ENCODE measurements at regions not wholly inside any gene's neighbourhood (a gene's known extent, or its start where the extent isn't known, plus 50 kb on each side); places are given as distances from the start of the nearest gene placed in this dataset.
A peak's percentile ranks its signal among the peaks of the same experiment; 100 is the strongest.
"Not testable (repeated sequence)": the region's sequence is repeated elsewhere in the genome, so short reads cannot be mapped to it uniquely, and the experiment has no call there.

- peak in 1 of 2 experiments; percentile 26 for DNase-seq
- no peaks in the 10 kb centered on the region for H3K36me3 ChIP-seq (ENCODE audit: control insufficient read depth, insufficient read depth, low read length)
- H3K4me3 ChIP-seq (ENCODE audit: low read depth, low read length), result no peak overlapping the region
- CTCF ChIA-PET, result no interaction called here
- no peaks in the 10 kb centered on the region for H3K4me1 Mint-ChIP-seq (ENCODE audit: low read depth, unreplicated experiment)
- intact Hi-C loops (cut with micrococcal nuclease; ENCODE audit: unreplicated experiment), result loop anchor here (1.0 to 10.0 kb wide), 3 partner anchors 78 to 1440 kb away; no protein-coding TSS in a partner anchor
- H3K27me3 Mint-ChIP-seq (ENCODE audit: insufficient read depth, unreplicated experiment), result peaks cover 5% of the 10 kb centered on the region
- no TSS peak for BruUV-seq (replicated peaks)
- no peaks in the 10 kb centered on the region for H3K9me3 ChIP-seq
- no peaks in the 10 kb centered on the region for H3K36me3 Mint-ChIP-seq (ENCODE audit: insufficient read depth, unreplicated experiment)
- H3K4me1 ChIP-seq, result no peaks in the 10 kb centered on the region
- H3K4me3 Mint-ChIP-seq (ENCODE audit: unreplicated experiment), result no peak overlapping the region
- POLR2A ChIA-PET, result no interaction called here
- TF ChIP-seq CTCF (IDR thresholded peaks at IDR 0.05; ENCODE audit: insufficient read depth in 1 of 2, low read depth in 1 of 2, low read length in 1 of 2, severe bottlenecking in 1 of 2, unreplicated experiment in 1 of 2), result peak in 1 of 2 experiments; percentile 45
- no peak overlapping the region for H3K27ac Mint-ChIP-seq (ENCODE audit: unreplicated experiment)
- no peaks in the 10 kb centered on the region for H3K27me3 ChIP-seq (replicated peaks; ENCODE audit: control insufficient read depth, insufficient read depth, low read length)
- H3K9me3 Mint-ChIP-seq (ENCODE audit: unreplicated experiment), result peaks cover 18% of the 10 kb centered on the region
Measured at GRCh38 chr2:35114765-35115164, 1240.8 kb upstream of the CRIM1 start.

DNA sequence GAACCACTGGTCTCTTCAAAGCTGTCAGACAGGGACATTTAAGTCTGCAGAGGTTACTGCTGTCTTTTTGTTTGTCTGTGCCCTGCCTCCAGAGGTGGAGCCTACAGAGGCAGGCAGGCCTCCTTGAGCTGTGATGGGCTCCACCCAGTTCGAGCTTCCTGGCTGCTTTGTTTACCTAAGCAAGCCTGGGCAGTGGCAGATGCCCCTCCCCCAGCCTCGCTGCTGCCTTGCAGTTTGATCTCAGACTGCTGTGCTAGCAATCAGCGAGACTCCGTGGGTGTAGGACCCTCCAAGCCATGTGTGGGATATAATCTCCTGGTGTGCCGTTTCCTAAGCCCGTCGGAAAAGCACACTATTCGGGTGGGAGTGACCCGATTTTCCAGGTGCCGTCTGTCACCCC lies 1243.2 kb upstream of the CRIM1 start:
- CTCF ChIA-PET; H3K4me3 ChIP-seq (ENCODE audit: low read depth, low read length): not testable (repeated sequence)

DNA sequence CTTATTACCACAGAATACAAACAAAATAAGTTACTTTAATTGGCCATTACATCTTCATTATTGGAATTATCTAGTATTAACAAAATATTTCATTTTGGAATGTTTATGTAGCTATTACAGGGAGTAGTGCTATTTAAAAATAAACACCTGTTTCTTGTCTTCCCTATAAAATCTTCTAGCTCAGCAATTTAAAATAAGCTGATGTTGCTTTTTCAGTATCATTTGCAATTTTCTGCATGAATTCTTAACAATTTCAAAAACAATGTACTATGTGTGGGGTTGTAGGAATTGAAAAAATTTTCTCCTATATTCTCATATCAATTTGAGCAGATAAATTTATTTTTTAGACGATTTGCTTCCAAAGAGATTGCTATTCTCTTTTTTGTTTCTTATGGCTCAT lies 1251.3 kb upstream of the CRIM1 start:
- Histone ChIP-seq H3K4me3 (ENCODE audit: low read depth, low read length) (no peak overlapping the region), H3K36me3 (ENCODE audit: control insufficient read depth, insufficient read depth, low read length) (no peaks in the 10 kb centered on the region), H3K4me1 (no peaks in the 10 kb centered on the region), H3K9me3 (0 out of 2 replicates have a peak, but pooled peaks cover 3% of the 10 kb centered on the region), H3K27me3 (replicated peaks; ENCODE audit: control insufficient read depth, insufficient read depth, low read length) (no peaks in the 10 kb centered on the region)
- no peaks in the 10 kb centered on the region for H3K36me3 Mint-ChIP-seq (ENCODE audit: insufficient read depth, unreplicated experiment)
- no peak for DNase-seq
- no peaks in the 10 kb centered on the region for H3K4me1 Mint-ChIP-seq (ENCODE audit: low read depth, unreplicated experiment)
- ChIA-PET POLR2A (no interaction called here), CTCF (no interaction called here)
- BruUV-seq (replicated peaks), result no TSS peak
- no peak overlapping the region for H3K27ac Mint-ChIP-seq (ENCODE audit: unreplicated experiment)
- no peak overlapping the region for H3K4me3 Mint-ChIP-seq (ENCODE audit: unreplicated experiment)
- intact Hi-C loops (cut with micrococcal nuclease; ENCODE audit: unreplicated experiment), result no loop called here
- no peaks in the 10 kb centered on the region for H3K27me3 Mint-ChIP-seq (ENCODE audit: insufficient read depth, unreplicated experiment)
- no peaks in the 10 kb centered on the region for H3K9me3 Mint-ChIP-seq (ENCODE audit: unreplicated experiment)
- TF ChIP-seq CTCF (IDR thresholded peaks at IDR 0.05; ENCODE audit: insufficient read depth in 1 of 2, low read depth in 1 of 2, low read length in 1 of 2, severe bottlenecking in 1 of 2, unreplicated experiment in 1 of 2), result no peak

More for the DNA sequence above, 1243.2 kb upstream of the CRIM1 start:
- H3K27me3 Mint-ChIP-seq (ENCODE audit: insufficient read depth, unreplicated experiment); H3K27ac Mint-ChIP-seq (ENCODE audit: unreplicated experiment); H3K36me3 Mint-ChIP-seq (ENCODE audit: insufficient read depth, unreplicated experiment); H3K9me3 ChIP-seq; H3K4me1 ChIP-seq; H3K36me3 ChIP-seq (ENCODE audit: control insufficient read depth, insufficient read depth, low read length); H3K4me1 Mint-ChIP-seq (ENCODE audit: low read depth, unreplicated experiment); H3K27me3 ChIP-seq (replicated peaks; ENCODE audit: control insufficient read depth, insufficient read depth, low read length); POLR2A ChIA-PET; BruUV-seq (replicated peaks): not testable (repeated sequence)
- peak overlapping the region; percentile 68 for H3K4me3 Mint-ChIP-seq (ENCODE audit: unreplicated experiment)
- peak; percentile 46 to 53 for DNase-seq
- intact Hi-C loops (cut with micrococcal nuclease; ENCODE audit: unreplicated experiment), result loop anchor here (10.0 kb wide), 1 partner anchor 1438 kb away; no protein-coding TSS in a partner anchor
- H3K9me3 Mint-ChIP-seq (ENCODE audit: unreplicated experiment), result peaks cover 18% of the 10 kb centered on the region

DNA sequence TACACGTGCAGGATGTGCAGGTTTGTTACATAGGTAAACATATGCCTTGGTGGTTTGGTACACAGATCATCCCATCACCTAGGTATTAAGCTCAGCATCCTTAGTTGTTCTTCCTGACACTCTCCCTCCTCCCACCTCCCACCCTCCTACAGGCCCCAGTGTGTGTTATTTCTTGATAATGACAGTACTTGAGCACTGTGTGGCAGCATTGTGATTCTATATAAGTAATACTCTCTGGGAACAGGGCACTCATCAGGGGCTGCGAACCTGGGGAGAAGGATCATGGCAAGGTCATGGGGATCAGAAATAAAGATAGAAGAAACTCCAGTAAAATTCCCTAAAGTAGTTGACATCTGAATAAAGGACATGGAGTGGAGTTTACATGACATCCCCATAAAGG lies 1256.2 kb upstream of the CRIM1 start:
- H3K4me1 Mint-ChIP-seq (ENCODE audit: low read depth, unreplicated experiment), result no peaks in the 10 kb centered on the region
- H3K27me3 ChIP-seq (replicated peaks; ENCODE audit: control insufficient read depth, insufficient read depth, low read length), result no peaks in the 10 kb centered on the region
- H3K4me3 ChIP-seq (ENCODE audit: low read depth, low read length), result no peak overlapping the region
- 0 out of 2 replicates have a peak, but pooled peaks cover 3% of the 10 kb centered on the region for H3K9me3 ChIP-seq
- TF ChIP-seq CTCF (IDR thresholded peaks at IDR 0.05; ENCODE audit: insufficient read depth in 1 of 2, low read depth in 1 of 2, low read length in 1 of 2, severe bottlenecking in 1 of 2, unreplicated experiment in 1 of 2), result no peak
- no peak overlapping the region for H3K27ac Mint-ChIP-seq (ENCODE audit: unreplicated experiment)
- POLR2A ChIA-PET, result no interaction called here
- H3K27me3 Mint-ChIP-seq (ENCODE audit: insufficient read depth, unreplicated experiment), result no peaks in the 10 kb centered on the region
- no peaks in the 10 kb centered on the region for H3K4me1 ChIP-seq
- CTCF ChIA-PET, result no interaction called here
- H3K36me3 ChIP-seq (ENCODE audit: control insufficient read depth, insufficient read depth, low read length), result no peaks in the 10 kb centered on the region
- no peaks in the 10 kb centered on the region for H3K36me3 Mint-ChIP-seq (ENCODE audit: insufficient read depth, unreplicated experiment)
- DNase-seq, result no peak
- no peaks in the 10 kb centered on the region for H3K9me3 Mint-ChIP-seq (ENCODE audit: unreplicated experiment)
- no peak overlapping the region for H3K4me3 Mint-ChIP-seq (ENCODE audit: unreplicated experiment)
- no TSS peak for BruUV-seq (replicated peaks)
- intact Hi-C loops (cut with micrococcal nuclease; ENCODE audit: unreplicated experiment), result loop anchor here (1.0 kb wide), 1 partner anchor 311 kb away; no protein-coding TSS in a partner anchor

All from Caco-2 (cell line).